Neural progenitor cell (in vitro differentiated cells): ENCODE measurements at regions not wholly inside any gene's neighbourhood (a gene's known extent, or its start where the extent isn't known, plus 50 kb on each side); places are given as distances from the start of the nearest gene placed in this dataset.
A peak's percentile ranks its signal among the peaks of the same experiment; 100 is the strongest.

Experiments
- DNase-seq: peaks from one replicate; pipeline ENCODE4 v3.0.0-alpha.2; 2016; ENCODE audit warnings: low spot score
- H2AFZ ChIP-seq: fragments of 200-600 bp; sonication (generic); replicated peaks from 2 replicates; pipeline ENCODE4 v1.6.1; 2016; ENCODE audit warnings: antibody characterized with exemption
- H3F3A ChIP-seq: fragments of 200-600 bp; sonication (generic); 2 replicates; pipeline ENCODE4 v1.6.1; 2016; ENCODE audit warnings: antibody characterized with exemption, low read depth
- H3K27ac ChIP-seq: fragments of 200-600 bp; sonication (generic); 2 replicates; pipeline ENCODE4 v1.5.1; 2016; ENCODE audit warnings: mild to moderate bottlenecking
- H3K27me3 ChIP-seq: fragments of 200-600 bp; sonication (generic); 2 replicates; pipeline ENCODE4 v1.6.1; 2016; ENCODE audit warnings: mild to moderate bottlenecking, moderate library complexity
- H3K36me3 ChIP-seq: fragments of 200-600 bp; sonication (generic); 2 replicates; pipeline ENCODE4 v1.5.1; 2016
- H3K4me1 ChIP-seq: fragments of 200-600 bp; sonication (generic); 2 replicates; pipeline ENCODE4 v1.6.1; 2016; ENCODE audit warnings: mixed run types
- H3K4me2 ChIP-seq: fragments of 200-600 bp; sonication (generic); 2 replicates; pipeline ENCODE4 v1.6.1; 2016
- H3K4me3 ChIP-seq: fragments of 200-600 bp; sonication (generic); 2 replicates; pipeline ENCODE4 v1.5.1; 2016
- H3K79me2 ChIP-seq: fragments of 200-600 bp; sonication (generic); 2 replicates; pipeline ENCODE4 v1.6.1; 2016; ENCODE audit warnings: low read depth
- H3K9ac ChIP-seq: fragments of 200-600 bp; sonication (generic); 2 replicates; pipeline ENCODE4 v1.6.1; 2016
- H3K9me3 ChIP-seq: fragments of 200-600 bp; sonication (generic); 2 replicates; pipeline ENCODE4 v1.5.1; 2016; ENCODE audit warnings: low read depth
- H4K20me1 ChIP-seq: fragments of 200-600 bp; sonication (generic); 2 replicates; pipeline ENCODE4 v1.6.1; 2016; ENCODE audit warnings: low read depth
- H3K27ac Mint-ChIP-seq: 3 replicates; pipeline ENCODE4 v1.8.0; 2021; ENCODE audit warnings: mixed read lengths
- H3K27me3 Mint-ChIP-seq: 2 replicates; pipeline ENCODE4 v1.8.0; 2022; ENCODE audit warnings: low read depth, mild to moderate bottlenecking, inconsistent platforms, moderate library complexity, mixed read lengths; ENCODE audit not compliant: insufficient read depth
- H3K36me3 Mint-ChIP-seq: 3 replicates; pipeline ENCODE4 v1.8.0; 2021; ENCODE audit warnings: mixed read lengths
- H3K4me1 Mint-ChIP-seq: 3 replicates; pipeline ENCODE4 v1.8.0; 2021; ENCODE audit warnings: mixed read lengths
- H3K4me3 Mint-ChIP-seq: 3 replicates; pipeline ENCODE4 v1.8.0; 2021; ENCODE audit warnings: mild to moderate bottlenecking, moderate library complexity, mixed read lengths
- H3K9me3 Mint-ChIP-seq: 3 replicates; pipeline ENCODE4 v1.8.0; 2020; ENCODE audit warnings: mixed read lengths
- CTCF ChIP-seq: fragments of 200-600 bp; sonication (generic); IDR thresholded peaks from 2 replicates; pipeline ENCODE4 v1.5.1; 2017; ENCODE audit warnings: antibody characterized with exemption, mild to moderate bottlenecking
- EZH2 ChIP-seq: fragments of 200-600 bp; sonication (generic); IDR thresholded peaks from 2 replicates; pipeline ENCODE4 v1.6.1; 2017; ENCODE audit warnings: antibody characterized with exemption, mild to moderate bottlenecking, moderate library complexity
- EZH2phosphoT487 ChIP-seq: fragments of 200-600 bp; sonication (generic); IDR thresholded peaks from 2 replicates; pipeline ENCODE4 v1.6.1; 2017; ENCODE audit warnings: antibody characterized with exemption

GRCh38 chr3:117625174-117625573 is 915.6 kb downstream of the TUSC7 start:
- Histone ChIP-seq H3K4me2 (no peak overlapping the region), H3K27me3 (no peaks in the 10 kb centered on the region), H3K36me3 (no peaks in the 10 kb centered on the region), H3K9me3 (no peaks in the 10 kb centered on the region), H3K27ac (no peak overlapping the region), H3K4me1 (peaks cover 19% of the 10 kb centered on the region), H3K9ac (no peak overlapping the region), H3K79me2 (no peaks in the 10 kb centered on the region), H3K4me3 (no peak overlapping the region), H3F3A (peaks cover 11% of the 10 kb centered on the region), H4K20me1 (no peaks in the 10 kb centered on the region), H2AFZ (no peak overlapping the region)
- Mint-ChIP-seq H3K4me1 (peaks cover 13% of the 10 kb centered on the region), H3K9me3 (no peaks in the 10 kb centered on the region), H3K4me3 (no peak overlapping the region), H3K36me3 (no peaks in the 10 kb centered on the region), H3K27ac (no peak overlapping the region), H3K27me3 (peaks cover 2% of the 10 kb centered on the region)
- no peak for TF ChIP-seq EZH2
- no peak for TF ChIP-seq EZH2phosphoT487
- TF ChIP-seq CTCF = no peak
- no peak for DNase-seq

- H3K27ac Mint-ChIP-seq = no peak overlapping the region
- H3K4me2 ChIP-seq = no peak overlapping the region
- no peak overlapping the region for H3K9ac ChIP-seq
- no peak overlapping the region for H3K4me3 ChIP-seq
- no peak overlapping the region for H3K27ac ChIP-seq
- no peaks in the 10 kb centered on the region for H3K27me3 ChIP-seq
- H3K4me1 Mint-ChIP-seq = peaks cover 13% of the 10 kb centered on the region
- H3K27me3 Mint-ChIP-seq = peaks cover 2% of the 10 kb centered on the region
- no peaks in the 10 kb centered on the region for H3K9me3 Mint-ChIP-seq
- peaks cover 11% of the 10 kb centered on the region for H3F3A ChIP-seq
- TF ChIP-seq EZH2 = no peak
- TF ChIP-seq CTCF = no peak
- no peak for TF ChIP-seq EZH2phosphoT487
- peaks cover 19% of the 10 kb centered on the region for H3K4me1 ChIP-seq
- H3K4me3 Mint-ChIP-seq = no peak overlapping the region
- DNase-seq = no peak
- H2AFZ ChIP-seq = no peak overlapping the region
- no peaks in the 10 kb centered on the region for H3K36me3 ChIP-seq
- H4K20me1 ChIP-seq = no peaks in the 10 kb centered on the region
- H3K79me2 ChIP-seq = no peaks in the 10 kb centered on the region
- H3K9me3 ChIP-seq = no peaks in the 10 kb centered on the region
- H3K36me3 Mint-ChIP-seq = no peaks in the 10 kb centered on the region
Measured at GRCh38 chr3:117626577-117626976, 917.0 kb downstream of the TUSC7 start.

GRCh38 chr3:117628823-117629291 is 919.3 kb downstream of the TUSC7 start:
- Mint-ChIP-seq H3K27me3 (peaks cover 2% of the 10 kb centered on the region), H3K9me3 (no peaks in the 10 kb centered on the region), H3K4me1 (peaks cover 7% of the 10 kb centered on the region), H3K27ac (no peak overlapping the region), H3K36me3 (no peaks in the 10 kb centered on the region), H3K4me3 (no peak overlapping the region)
- Histone ChIP-seq H3K27me3 (no peaks in the 10 kb centered on the region), H3F3A (no peaks in the 10 kb centered on the region), H3K9ac (no peak overlapping the region), H3K9me3 (no peaks in the 10 kb centered on the region), H3K4me1 (peaks cover 6% of the 10 kb centered on the region), H3K36me3 (no peaks in the 10 kb centered on the region), H4K20me1 (no peaks in the 10 kb centered on the region), H2AFZ (peak overlapping the region; percentile 29), H3K27ac (no peak overlapping the region), H3K4me2 (no peak overlapping the region), H3K4me3 (no peak overlapping the region), H3K79me2 (no peaks in the 10 kb centered on the region)
- no peak for TF ChIP-seq EZH2phosphoT487
- TF ChIP-seq EZH2 = no peak
- no peak for TF ChIP-seq CTCF
- DNase-seq = no peak

GRCh38 chr3:117629505-117629904 is 919.9 kb downstream of the TUSC7 start:
- H3K27ac ChIP-seq = no peak overlapping the region
- no peak overlapping the region for H3K4me3 ChIP-seq
- peaks cover 7% of the 10 kb centered on the region for H3K4me1 Mint-ChIP-seq
- no peak overlapping the region for H2AFZ ChIP-seq
- H3K79me2 ChIP-seq = no peaks in the 10 kb centered on the region
- H3F3A ChIP-seq = no peaks in the 10 kb centered on the region
- peaks cover 6% of the 10 kb centered on the region for H3K4me1 ChIP-seq
- no peaks in the 10 kb centered on the region for H3K9me3 Mint-ChIP-seq
- H3K9ac ChIP-seq = no peak overlapping the region
- H3K4me2 ChIP-seq = no peak overlapping the region
- no peaks in the 10 kb centered on the region for H3K9me3 ChIP-seq
- TF ChIP-seq EZH2phosphoT487 (no peak), CTCF (no peak), EZH2 (no peak)
- H3K27me3 Mint-ChIP-seq = peaks cover 2% of the 10 kb centered on the region
- no peaks in the 10 kb centered on the region for H3K27me3 ChIP-seq
- H4K20me1 ChIP-seq = no peaks in the 10 kb centered on the region
- no peaks in the 10 kb centered on the region for H3K36me3 Mint-ChIP-seq
- DNase-seq = no peak
- no peak overlapping the region for H3K4me3 Mint-ChIP-seq
- H3K36me3 ChIP-seq = no peaks in the 10 kb centered on the region
- peak overlapping the region; percentile 54 for H3K27ac Mint-ChIP-seq
